Kidney capillary endothelial cell (primary cell): ENCODE measurements at regions not wholly inside any gene's neighbourhood (a gene's known extent, or its start where the extent isn't known, plus 50 kb on each side); places are given as distances from the start of the nearest gene placed in this dataset.
A peak's percentile ranks its signal among the peaks of the same experiment; 100 is the strongest.

Experiments
- DNase-seq: peaks from one replicate; pipeline ENCODE4 v3.0.0-alpha.2; 2018; ENCODE audit warnings: low spot score

- DNase-seq = no peak
Observed at GRCh38 chr13:39159846-39160370, 121.7 kb downstream of the NHLRC3 start.

DNA sequence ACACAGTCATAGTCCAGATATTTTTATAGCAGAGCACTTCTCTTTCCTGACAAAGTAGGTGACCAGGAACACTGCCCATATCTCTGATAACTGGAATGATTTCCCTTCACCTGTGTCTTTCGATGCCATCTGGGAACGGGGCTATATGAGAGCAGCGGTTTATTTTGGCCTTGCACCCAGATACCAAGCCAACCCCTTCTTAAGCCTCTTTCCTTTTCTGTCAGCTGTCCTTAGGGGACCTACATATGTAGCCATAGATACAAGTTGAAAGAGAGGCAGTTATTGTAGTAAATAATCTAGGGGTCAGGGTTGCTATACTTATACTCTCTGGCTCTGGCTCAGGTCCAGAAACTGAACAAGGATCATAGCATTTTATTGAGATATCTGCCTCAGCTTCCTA is 128.8 kb downstream of the NHLRC3 start:
- no peak for DNase-seq

DNA sequence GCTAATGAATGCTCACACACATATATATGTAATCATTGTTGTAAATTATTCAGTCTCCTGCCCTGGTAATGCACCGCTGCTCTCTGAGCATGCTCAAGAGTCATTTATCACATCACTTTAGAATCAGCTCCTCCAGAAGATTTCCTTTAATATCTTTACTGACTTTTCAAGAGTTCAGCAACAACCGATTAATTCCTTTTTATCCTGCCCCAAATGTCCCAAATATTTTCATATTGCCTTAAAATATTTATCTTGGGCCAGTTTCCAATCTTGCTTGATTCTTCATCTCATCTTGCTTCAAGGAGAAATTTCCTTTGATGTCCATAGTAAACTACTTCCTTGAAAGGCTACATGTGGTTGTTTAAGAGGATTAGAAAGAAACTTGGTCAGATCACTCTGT is 132.5 kb downstream of the NHLRC3 start:
- DNase-seq = no peak

DNA sequence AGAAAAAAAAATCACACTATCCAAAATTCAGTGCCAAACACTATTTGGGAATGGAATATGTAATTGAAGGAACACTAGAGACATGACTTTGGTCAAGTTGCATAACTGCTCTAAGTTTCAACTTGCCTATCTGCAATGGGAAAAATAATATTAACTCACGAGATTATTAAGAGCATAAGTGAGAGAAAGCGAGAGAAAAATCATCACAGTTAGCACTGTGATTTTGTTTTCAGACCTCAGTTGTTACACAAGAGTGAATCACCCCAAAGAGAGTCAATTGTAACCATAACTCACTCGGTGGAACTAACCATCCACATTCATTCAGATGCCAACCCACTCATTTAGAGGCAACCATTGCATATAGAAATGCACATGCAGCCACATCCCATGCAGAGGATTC is 147.1 kb downstream of the NHLRC3 start:
- DNase-seq = no peak

GRCh38 chr13:39186205-39186875 is 148.1 kb downstream of the NHLRC3 start:
- DNase-seq = no peak

- no peak for DNase-seq
Observed at GRCh38 chr13:39189778-39190177, 151.5 kb downstream of the NHLRC3 start.

DNA sequence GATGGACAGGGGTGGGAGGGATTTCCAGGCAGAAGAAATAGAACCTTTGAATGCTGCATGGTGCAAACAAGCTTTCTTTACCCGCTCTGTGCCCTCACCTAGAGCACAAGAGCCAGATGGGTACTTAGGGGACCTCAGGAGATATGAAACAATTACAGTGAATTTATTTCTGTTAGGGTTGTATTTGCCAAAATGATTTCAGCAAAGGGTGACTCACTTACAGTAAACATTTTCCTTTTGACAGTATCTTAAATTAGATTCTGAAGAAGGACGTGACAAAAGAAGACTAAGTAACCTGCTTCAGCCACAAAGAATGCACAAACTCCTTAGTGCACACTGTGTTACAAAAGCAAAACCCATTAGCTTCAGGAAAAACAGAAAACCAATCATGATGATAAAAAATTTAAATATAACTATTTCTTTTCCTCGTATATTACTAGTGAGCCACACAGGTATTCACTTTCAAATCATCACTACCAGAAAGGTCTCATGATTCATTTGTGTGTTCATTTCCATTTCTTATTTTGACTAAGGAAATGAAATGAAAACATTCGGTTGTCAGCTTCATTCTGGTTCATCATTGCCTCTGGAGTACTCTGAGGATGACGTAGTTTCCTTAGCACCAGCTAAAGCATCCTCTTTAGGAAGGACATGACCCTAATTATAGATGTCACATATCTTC is 158.8 kb downstream of the NHLRC3 start:
- peak; percentile 43 for DNase-seq

GRCh38 chr13:39197647-39198007 is 159.4 kb downstream of the NHLRC3 start:
- DNase-seq = no peak

DNA sequence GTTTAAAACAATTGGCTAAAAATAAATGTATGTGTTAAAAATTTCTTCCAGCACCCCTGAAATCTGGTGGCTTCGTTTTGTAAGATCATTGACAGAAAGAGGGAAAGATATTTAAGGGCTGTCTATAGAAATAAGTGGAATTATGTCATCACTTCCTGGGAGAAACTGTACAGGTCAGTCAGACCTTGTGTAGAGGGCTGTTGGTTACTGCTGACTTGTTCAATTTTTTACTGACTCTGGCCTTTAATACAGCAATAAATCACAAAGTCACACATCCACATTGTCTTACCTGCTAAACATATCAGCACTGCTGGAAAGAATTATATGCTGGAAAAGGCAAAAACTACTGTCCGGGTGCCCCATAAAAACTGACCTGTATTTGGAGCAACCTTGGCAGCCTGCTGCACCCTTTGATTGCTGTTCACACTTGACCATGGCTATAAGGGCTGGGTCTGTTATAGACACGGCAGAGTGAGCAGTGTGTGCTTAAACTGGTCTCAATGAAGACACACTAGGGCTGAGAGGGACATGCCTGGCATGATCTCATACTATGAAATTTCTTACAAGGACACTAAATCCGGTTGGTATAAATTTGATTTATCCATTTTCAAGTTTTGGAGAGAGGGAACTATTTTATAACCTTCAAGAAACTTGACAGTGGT is 162.1 kb downstream of the NHLRC3 start:
- no peak for DNase-seq

DNA sequence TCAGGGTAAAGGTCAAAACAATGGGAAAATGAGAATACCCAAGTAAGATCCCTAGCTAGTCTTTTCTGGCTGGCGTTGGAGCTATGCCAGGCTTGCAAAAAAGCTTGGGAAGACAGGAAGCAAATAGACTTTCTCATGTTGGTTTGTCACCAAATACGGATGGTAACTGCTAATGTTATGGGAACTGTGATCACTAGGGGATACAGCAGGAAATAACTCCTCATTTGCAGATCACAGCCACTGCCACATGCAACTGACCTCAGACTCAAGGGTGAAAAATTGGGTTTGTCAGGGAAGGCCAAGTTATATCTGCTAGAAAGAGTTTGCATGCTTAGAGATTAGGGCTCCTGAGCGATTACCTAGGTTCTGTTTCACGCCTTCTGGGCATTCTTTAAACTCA is 162.9 kb downstream of the NHLRC3 start:
- DNase-seq = peak; percentile 10

DNA sequence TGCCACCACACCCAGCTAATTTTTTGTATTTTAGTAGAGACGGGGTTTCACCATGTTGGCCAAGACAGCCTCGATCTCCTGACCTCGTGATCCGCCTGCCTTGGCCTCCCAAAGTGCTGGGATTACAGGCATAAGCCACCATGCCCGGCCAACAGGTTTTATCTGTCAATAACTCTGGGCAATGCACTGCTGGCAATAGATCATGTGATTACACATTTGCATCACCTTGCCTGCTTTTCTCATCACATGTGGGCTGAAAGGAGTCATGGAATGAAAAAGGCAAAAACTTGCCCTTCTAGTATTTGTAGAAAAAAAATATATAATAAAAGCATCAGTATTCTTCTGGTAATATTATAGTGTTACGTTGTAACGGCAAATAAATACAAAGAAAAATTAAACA is 164.5 kb downstream of the NHLRC3 start:
- DNase-seq = no peak

DNA sequence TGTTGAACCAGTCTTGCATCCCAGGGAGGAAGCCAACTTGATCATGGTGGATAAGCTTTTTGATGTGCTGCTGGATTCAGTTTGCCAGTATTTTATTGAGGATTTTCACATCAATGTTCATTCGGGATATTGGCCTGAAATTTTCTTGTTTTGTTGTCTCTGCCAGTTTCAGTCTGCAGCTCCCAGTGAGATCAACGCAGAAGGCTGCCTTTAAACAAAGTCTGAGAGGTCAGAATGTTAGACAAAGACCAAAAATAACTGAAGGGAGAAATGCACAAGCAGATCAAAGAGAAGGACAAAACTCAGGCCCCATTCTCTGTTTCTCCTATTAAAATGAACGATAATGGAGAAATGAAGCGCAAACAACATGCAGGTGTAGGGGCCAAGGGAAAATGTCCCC is 170.4 kb downstream of the NHLRC3 start:
- no peak for DNase-seq

DNA sequence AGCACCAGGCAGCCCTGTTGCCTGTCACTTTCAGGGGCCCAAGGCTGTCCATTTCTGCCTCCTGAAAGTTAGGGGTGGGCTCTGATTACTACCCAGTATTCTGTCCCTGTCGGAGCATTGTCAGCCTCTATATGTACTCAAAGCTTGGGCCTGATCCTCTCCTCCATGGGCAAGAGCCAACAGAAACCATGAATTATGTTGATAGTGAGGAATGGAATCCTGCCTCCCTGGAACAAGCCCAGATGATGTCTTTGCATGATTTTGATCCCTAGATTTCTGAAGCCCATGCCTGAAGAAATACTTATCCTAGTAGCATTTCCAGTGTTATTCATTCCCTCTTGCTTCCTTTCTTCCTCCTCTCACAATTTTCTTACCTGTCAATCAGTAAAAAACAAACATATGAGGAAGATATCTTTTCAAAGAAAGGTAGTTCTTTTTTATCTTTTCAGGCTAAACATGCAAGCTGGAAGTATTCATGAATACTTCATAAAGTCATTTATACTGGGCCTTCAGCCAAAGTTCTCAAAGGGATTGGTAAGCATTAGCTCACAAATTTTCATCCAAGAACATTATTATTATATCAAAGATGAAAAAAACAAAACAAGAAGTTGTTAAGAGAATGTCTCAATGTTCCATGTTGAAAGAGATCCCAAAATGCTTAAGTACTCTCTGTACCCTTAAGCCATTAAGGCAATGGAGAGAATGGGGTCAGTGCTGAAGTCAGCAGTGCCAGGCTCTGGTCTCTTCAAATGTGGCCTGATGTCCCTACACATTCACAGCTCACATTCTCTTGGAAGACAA is 171.7 kb downstream of the NHLRC3 start:
- no peak for DNase-seq

GRCh38 chr13:39210961-39211534 is 172.8 kb downstream of the NHLRC3 start:
- DNase-seq = no peak

DNA sequence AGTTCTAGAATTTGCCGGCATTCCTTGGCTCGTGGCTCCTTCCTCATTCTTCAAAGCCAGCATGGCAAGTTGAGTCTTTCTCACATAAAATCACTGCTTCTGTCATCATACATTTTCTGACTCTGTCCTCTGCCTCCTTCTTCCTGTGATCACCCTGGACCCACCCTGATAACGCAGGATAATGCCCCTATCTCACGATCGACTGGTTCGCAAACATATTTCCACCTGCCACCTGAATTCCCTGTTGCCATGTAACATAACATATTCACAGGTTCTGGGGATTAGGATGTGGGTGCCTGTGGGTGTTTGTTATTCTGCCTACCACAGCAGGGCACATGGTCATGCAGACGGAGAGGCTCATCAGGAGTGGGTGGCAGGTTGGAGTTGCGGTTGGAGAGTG is 177.7 kb downstream of the NHLRC3 start:
- no peak for DNase-seq

- DNase-seq = no peak
Observed at GRCh38 chr13:39217471-39217870, 179.2 kb downstream of the NHLRC3 start.

GRCh38 chr13:39224671-39225240 is 186.5 kb downstream of the NHLRC3 start:
- DNase-seq = no peak

- no peak for DNase-seq
Observed at GRCh38 chr13:39225860-39226259, 187.6 kb downstream of the NHLRC3 start.

- DNase-seq = no peak
Observed at GRCh38 chr13:39226359-39226758, 188.1 kb downstream of the NHLRC3 start.

- no peak for DNase-seq
Observed at GRCh38 chr13:39232401-39232980, 194.2 kb downstream of the NHLRC3 start.

- no peak for DNase-seq
Observed at GRCh38 chr13:39232999-39233398, 194.7 kb downstream of the NHLRC3 start.
